HG03103 (cell line): ENCODE measurements at regions not wholly inside any gene's neighbourhood (a gene's known extent, or its start where the extent isn't known, plus 50 kb on each side); places are given as distances from the start of the nearest gene placed in this dataset.

Experiments
- ATAC-seq: cut with Tn5 transposase; IDR thresholded peaks from one replicate; pipeline ENCODE4 v1.9.1; 2021; ENCODE audit warnings: low read depth; ENCODE audit not compliant: unreplicated experiment

DNA sequence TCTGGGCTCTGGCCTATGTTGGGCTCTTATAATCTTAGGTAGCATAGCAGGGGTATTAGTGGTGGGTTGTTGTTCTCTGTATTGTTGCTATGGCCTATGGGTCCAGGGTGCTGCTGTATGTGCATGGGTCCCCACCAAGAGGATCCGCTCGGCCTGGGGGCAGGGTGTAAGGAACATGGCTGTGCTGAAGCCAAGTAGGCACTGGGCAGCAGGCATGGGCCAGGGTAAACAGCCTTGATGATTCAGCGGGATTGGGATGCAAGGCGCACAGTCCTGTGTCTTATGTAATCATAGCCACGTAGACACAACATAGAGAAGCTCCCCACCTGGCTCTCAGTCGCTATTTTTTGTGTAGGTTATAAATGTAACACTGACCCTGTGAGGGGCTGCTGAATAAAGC lies 306.9 kb downstream of the ZPLD1 start:
- ATAC-seq, result no peak

DNA sequence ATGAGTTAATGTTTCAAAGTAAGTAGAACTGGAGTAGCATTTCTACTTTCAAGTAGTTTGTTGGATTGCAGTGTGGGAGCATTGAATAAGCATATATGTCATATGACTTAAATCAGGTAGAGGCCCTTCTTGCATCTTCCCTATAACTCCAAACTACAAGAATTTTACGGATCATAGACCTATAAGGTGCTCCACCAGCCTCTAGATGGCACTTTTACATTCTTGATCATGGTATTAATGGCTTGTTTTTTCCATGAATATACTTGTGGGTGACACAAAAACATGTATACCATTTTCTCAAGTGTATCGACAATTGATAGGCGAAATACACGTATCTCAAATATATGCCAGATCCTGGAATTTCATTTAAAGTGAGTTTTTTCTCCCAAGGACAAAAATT lies 311.1 kb downstream of the ZPLD1 start:
- no peak for ATAC-seq

DNA sequence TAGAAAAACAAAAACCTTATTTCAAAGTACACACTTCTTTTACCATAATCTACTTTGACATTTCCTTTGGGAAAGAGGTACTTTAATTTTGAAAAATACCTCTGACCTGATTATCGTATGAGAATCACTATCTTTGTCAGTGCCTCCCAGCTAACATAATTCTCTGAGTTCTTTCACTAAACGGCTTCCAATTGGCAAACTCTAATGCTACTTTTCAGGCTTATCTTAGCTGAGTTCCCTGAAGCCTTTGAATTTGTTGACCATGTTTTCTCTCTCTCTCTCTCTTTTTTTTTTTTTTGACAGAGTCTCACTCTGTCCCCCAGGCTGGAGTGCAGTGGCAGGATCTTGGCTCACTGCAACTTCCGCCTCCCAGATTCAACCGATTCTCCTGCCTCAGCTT lies 312.8 kb downstream of the ZPLD1 start:
- ATAC-seq, result no peak

DNA sequence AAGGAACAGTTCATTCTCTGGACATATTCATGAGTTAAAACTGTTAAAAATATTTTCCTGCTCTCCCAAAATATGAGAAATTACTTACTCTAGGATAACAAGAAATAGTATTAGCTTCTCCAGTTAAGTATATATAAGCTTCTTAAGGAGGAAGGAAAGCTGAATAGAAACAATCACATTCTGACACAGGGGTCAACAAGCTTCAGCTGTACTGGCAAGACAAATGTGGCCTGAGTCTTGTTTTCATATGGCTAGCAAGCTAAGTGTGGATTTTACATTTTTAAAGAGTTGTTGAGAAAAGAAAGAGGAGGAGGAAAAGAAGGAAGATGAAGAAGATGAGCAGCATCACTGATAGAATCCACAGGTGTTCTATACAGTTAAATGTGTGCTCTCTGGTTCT lies 313.8 kb downstream of the ZPLD1 start:
- no peak for ATAC-seq

DNA sequence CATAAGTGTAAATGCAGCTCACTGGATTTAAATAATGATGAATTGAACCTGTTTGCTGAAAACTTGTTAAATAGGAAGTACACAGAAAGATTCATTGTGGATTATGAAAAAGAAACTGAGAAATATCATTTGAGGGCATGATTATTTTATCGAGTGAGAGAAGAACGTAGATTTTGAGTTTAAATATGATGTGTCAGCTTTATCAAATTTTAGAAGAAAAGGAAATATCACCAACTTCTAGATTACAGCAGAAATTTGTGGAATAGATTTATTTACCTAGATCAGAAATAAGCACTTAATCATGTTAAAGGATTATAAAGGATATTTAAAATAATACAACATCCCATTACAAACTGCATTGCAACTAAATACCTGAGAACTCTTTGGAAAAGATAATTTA lies 315.5 kb downstream of the ZPLD1 start:
- ATAC-seq, result no peak

DNA sequence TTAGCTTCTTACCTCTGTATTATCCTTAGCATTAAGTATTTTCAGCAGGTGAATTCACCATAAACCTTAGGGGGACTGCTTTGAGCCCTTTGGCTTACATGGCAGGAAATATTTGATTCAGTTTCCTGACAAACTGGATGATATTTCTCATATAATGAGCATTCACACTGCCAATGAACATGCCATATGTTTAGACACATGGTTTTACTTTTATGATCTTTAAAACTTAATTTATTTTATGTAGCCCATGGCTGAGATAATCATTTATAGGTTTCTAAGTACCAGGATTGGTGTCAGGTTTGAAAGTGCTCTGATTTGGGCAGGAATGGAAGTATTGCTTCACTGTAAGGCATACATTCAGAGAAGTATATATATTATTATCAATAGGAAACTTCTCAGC lies 319.1 kb downstream of the ZPLD1 start:
- ATAC-seq, result no peak

DNA sequence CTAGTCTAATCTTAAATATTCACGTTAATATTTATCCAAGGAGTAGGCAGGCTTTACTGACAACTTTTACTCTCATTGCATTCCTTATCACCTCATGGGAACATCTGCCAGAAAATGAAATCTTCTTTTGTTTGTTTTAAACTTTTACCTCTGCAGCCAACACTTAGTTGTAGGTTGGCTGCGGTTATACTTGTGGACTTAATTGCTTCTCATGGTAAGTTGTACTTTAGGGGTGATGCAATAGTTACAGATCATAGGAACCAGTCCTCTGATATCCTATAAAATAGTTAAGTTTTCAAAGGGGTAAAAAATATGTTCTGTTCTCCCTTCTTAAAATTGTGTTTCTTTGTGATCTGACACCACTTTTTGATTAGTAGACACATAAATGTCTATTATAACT lies 321.9 kb downstream of the ZPLD1 start:
- no peak for ATAC-seq

DNA sequence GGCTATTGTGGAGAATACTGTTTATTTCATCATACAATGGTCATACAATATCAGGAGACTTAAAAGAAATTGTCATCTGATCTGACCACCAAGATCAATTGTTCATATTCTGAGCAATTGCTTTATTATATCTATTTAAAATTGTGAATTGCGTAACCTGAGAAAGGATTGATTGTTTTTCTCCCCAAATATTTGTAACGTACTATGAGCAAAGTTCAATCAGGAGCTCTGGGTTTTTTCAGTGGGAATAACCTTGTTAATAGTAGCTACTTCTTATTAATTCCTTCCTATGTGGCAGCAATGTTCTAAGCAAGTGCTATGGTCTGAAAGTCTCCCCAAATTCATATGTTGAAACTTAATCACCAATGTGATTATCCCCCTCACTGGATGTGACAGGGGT lies 323.1 kb downstream of the ZPLD1 start:
- ATAC-seq, result no peak

DNA sequence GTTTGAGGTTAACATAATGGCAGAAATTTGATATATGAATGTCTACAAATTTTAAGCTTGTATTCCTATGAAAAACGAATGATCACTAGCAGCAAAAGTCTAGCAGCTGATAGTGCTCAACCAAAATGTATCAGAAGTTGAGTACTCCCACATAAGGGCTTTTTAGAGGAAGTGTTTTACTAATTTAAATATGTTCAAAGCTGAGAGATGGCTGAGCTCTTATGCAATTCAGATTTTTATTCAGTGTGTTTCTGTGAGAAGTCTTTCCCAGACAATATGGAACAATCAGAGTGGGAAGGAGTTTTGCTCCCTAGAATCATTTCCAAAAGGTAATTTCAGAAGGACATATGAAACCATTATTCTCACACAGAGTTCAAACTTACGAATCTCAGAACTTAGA lies 327.0 kb downstream of the ZPLD1 start:
- no peak for ATAC-seq

DNA sequence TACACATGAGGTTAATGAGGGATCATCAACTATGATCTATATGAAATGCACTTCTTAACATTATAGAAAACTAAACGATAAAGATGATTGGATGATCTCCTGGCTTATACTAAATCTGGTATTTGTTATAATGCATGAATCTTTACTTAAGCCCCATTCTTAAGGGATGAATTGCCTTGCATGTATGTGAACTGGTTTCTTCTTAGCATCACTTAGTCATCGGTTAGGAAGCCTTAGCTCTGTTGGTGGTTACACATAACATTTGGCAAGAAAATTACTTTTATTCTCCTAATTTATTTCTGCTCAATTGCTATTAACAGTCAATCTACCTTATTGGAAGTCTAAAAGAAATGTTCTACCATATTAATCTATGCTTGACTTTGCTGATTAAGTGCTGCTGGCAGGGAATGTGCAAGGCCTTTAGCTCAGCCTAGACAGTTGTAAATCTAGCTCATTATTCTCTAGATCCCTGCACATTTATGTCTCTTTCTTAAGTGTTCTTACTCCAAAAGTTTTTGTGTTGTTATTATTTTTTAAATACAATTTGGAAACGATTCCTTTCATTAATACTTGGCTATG lies 356.0 kb downstream of the ZPLD1 start:
- ATAC-seq, result no peak

DNA sequence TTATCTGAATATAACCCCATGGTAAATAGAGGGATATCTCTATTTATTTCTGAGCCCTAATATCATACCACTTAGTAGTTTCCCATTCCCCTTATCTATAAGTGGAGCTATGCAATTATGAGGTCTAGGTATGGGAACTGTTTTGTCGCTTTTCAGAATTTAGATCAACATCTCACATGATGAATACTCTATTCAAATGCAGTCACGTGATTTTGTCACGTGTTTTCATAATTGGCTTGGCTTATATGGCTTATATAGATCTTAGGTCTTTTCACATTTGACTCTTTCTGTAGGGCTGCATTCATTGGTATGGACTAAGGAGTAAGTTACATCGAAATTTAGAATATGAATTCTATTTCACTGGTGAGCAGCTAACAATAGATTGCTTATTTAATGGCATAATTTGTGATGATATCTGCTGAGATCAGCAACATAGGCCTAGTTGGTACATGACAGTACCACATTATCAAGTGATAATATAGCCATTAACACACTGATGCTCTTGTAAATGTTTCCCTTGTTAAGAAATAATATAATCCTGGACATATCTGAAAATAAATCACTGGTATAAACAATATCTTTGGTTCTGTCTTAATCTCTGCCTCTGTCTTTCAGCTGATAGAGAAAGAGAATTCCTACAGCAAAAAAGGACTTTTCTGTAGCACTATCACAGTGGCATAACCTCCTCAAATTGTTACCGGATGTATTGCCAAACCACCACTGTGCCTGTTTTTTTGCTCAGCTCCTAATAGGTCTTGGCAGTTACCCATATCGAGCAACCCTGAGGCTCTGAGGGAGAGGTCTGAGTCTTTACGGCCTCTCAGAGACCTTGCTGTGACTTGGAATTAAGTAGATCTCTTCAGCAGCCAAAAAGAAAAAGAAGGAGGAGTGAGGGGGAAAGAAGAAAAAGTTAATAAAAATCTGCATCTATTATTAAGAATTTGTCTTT lies 357.1 kb downstream of the ZPLD1 start:
- no peak for ATAC-seq

DNA sequence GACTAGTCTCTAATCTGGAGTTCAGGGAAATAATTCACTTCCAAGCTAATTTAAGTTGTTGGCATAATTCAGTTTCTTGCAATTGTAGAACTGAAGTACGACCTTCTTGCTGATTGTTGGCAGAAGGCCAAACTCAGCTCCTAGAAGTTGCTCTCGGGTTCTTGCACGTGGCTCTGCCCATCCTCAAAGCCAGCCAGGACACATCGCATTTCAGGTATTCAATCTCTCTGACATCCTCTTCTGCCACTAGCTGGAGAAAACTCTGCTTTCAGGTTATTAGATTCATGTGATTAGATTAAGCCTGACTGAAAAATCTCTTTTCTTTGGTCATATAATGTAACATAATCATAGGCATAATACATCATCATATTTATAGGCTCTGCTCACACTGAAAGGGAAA lies 362.0 kb downstream of the ZPLD1 start:
- ATAC-seq, result no peak

DNA sequence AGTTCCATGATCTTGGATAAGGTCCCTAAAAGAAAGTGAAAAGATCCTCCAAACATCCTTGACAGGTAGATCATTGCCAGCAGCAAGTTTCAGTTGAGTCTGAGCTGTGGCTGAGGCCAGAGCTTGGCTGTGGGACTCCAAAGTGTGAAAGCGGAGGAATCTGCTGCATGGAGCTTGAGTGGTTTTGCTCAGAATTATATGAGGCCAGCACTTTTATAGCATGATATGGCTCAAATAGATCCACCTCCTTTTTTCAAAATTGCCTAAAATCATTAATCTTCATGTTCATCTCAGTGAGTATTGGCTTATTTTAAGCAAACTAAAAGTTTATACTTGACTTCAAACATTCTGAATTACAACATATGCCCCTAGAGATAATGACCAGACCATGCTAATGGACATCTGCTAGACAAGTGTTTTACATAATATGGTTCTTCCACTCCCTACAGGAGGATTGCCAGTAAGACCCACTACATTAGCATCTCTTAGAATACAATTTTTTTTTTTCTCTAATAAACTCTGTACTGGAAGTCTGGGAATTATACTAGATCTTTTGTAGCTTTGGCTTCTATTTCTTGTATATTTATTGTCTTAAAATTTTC lies 368.1 kb downstream of the ZPLD1 start:
- no peak for ATAC-seq

DNA sequence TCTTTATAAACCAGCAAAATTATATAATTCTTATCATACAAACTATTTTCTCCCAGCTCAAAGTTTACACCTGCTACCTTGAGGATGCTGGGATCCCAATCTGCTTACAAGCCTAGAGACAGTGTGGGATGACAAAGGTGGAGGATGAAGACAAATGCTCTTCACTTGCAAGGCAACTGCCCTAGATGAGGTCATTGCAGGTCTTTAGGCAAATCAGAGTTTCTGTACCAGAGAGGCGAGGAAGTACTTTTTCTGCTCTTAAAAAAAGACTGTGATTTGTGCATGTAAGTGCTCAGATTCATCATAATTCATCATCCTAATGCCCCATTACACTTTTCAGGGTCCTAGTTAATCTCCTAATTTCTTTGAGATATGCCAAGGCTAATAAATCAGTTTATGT lies 376.1 kb downstream of the ZPLD1 start:
- peak; percentile 58 for ATAC-seq

DNA sequence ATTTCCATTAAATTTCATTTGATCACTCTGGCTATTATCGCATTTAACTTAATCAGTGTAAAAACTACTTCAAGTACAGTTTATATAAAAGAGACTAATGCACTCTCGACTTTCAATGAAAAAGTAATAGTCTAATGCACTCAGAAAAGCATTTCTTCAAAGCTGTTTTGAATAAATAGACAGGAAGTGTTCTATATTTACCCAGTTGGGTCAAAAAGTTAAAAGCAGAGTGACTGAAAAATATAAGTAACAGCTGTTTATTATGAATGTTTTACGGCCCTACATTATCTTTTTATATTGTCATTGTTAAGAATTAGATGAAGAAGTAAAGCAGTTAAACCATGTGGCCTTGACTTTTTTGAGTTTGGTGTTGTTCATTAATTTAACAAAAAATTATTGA lies 391.8 kb downstream of the ZPLD1 start:
- no peak for ATAC-seq

DNA sequence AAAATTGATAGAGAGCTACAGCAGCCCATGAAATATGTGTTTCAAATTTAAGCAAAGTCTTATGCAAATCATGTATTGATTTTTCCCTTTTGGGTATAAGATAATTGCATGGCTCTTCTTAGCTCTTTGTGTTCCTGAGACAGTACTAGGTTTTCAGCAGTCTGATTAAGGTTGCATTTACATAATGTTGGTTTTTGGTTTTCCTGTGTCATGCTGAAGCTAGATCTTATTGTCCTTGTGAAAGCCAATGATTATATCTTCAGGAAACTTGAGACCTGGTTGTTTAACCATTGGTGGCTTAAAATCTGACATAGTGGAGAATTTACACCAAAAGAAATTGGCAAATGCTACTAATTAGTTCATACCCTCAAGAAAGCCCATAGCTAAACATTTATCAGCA lies 392.6 kb downstream of the ZPLD1 start:
- no peak for ATAC-seq

DNA sequence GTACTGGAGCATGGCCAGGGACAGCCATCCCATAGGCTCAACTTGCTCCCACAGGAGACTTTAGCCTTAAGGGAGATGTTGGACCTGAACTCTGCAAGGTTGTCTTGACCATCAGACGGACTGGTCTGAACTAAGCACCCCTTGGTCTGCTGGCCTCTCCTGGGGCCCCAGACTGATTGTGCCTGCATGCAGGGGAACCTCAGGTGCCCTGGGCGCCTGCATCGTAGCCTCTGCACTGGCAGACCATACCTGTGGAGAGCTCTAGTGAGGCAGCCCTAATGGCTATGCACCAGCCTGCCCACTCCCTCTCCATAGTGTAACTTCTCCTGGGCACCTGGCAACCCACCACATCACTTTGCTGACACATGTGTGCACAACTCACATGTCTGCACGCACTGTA lies 395.6 kb downstream of the ZPLD1 start:
- no peak for ATAC-seq

DNA sequence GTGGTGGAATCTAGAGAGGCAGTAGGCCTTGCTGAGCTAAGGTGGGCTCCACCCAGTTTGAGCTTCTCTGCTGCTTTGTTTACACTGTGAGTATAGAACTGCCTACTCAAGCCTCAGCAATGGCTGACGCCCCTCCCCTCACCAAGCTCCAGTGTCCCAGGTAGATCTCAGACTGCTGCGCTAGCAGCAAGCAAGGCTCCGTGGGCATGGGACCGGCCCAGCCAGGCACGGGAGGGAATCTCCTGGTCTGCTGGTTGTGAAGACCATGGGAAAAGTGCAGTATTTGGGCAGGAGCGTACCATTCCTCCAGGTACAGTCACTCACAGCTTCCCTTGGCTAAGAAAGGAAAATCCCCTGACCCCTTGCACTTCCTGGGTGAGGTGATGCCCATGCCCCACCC lies 407.1 kb downstream of the ZPLD1 start:
- no peak for ATAC-seq

DNA sequence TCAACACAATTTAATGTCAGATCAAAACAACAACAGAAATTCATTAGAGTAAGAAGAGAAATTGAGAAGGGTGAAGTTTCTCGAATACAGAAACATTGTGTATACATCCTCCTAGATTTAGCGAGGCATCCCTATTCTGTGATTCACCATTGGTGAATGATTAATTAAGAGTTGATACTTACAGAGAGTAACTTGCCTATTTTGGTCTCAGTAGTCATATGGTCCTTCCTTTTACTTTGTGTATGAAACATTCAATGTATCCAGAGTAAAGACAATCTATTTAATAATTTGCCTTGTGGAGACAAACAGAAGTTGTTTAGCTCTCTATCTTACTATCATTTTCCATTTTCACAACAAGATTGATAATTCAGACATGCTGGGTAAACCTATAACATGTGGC lies 432.0 kb downstream of the ZPLD1 start:
- no peak for ATAC-seq

DNA sequence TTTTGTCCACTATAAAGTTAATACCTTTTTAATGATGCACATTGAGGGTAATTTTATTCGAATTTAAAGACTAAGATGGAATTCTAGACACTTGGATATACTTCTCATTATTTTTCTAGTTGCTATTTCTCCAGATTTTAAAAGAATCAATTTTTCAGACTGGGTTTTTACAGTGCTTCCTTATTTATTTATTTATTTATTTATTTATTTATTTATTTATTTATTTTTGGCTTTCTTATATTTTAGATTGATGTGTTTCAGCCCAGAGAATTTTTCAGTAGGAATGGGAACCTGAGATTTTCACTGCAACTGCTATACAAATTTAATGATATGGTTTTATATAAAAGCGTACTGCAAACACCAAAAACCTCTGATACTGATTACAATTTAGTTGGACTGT lies 448.7 kb downstream of the ZPLD1 start:
- no peak for ATAC-seq

DNA sequence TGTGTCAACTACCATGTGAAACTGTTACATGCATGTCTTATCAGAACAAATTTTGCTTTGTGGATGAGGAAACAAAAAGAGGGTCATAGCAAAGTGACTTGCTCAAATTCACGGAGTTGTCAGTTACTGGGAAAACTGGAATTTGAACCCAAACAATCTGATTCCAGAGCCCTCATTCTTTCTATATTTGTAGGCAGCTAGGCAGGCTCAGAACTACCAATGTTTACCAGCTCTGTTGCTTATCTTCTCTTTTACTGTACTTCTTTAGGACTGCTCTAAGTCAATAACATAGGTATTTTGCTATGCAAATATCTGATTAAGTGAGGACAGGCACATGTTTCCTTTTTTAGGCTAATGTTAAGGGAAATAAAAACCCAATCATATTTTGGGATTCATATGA lies 450.5 kb downstream of the ZPLD1 start:
- no peak for ATAC-seq

DNA sequence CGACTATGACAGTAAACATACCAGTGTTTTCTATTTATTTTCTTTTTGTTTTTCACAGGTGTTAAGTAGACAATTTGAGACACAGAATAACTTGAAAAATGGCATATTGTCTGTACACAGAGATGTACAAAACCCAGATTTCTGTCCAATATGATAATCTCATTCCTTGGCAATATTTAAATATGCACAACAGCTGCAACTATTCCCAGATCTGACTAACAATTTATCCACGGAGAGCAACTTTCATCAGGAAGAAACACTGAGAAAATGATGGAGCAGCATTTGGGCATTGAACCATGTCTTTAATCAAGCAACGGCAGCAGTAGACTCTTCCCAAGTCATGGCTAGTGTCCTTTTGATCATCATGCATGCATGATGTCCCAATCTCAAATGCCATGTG lies 452.6 kb downstream of the ZPLD1 start:
- ATAC-seq, result no peak
